Neural cell (in vitro differentiated cells): ENCODE measurements at regions not wholly inside any gene's neighbourhood (a gene's known extent, or its start where the extent isn't known, plus 50 kb on each side); places are given as distances from the start of the nearest gene placed in this dataset.

ENCODE experiments used
- CTCF ChIP-seq: fragments of 450-650 bp; IDR thresholded peaks from 2 replicates; pipeline ENCODE4 v1.5.1; 2014; ENCODE audit warnings: antibody characterized with exemption, mild to moderate bottlenecking, moderate library complexity; ENCODE audit not compliant: poor library complexity, severe bottlenecking
- EP300 ChIP-seq: fragments of 450-650 bp; conservative IDR thresholded peaks from 2 replicates; pipeline ENCODE4 v1.6.1; 2014; ENCODE audit warnings: antibody characterized with exemption, mild to moderate bottlenecking, moderate library complexity; ENCODE audit not compliant: poor library complexity, severe bottlenecking
- EZH2 ChIP-seq: fragments of 200-600, 300-800 bp; shearing (Covaris generic), sonication (generic); IDR thresholded peaks from 2 replicates; pipeline ENCODE4 v1.6.1; 2014; ENCODE audit warnings: antibody characterized with exemption, low read length, borderline replicate concordance, mild to moderate bottlenecking; ENCODE audit not compliant: insufficient read depth, poor library complexity, severe bottlenecking
- MXI1 ChIP-seq: fragments of 450-650 bp; conservative IDR thresholded peaks from 2 replicates; pipeline ENCODE4 v1.6.1; 2014; ENCODE audit warnings: antibody characterized with exemption, mild to moderate bottlenecking; ENCODE audit not compliant: poor library complexity, severe bottlenecking
- POLR2AphosphoS5 ChIP-seq: IDR thresholded peaks from 2 replicates; pipeline ENCODE4 v1.6.1; 2012
- RAD21 ChIP-seq: fragments of 450-650 bp; conservative IDR thresholded peaks from 2 replicates; pipeline ENCODE4 v1.6.1; 2014; ENCODE audit warnings: antibody characterized with exemption, mild to moderate bottlenecking, moderate library complexity
- SMC3 ChIP-seq: fragments of 450-650 bp; conservative IDR thresholded peaks from 2 replicates; pipeline ENCODE4 v1.6.1; 2014; ENCODE audit warnings: antibody characterized with exemption, mild to moderate bottlenecking, moderate library complexity; ENCODE audit not compliant: poor library complexity
- TAF1 ChIP-seq: IDR thresholded peaks from 2 replicates; pipeline ENCODE4 v1.6.1; 2012; ENCODE audit warnings: low read depth
- TF ChIP-seq, protein P1 (sequence below): IDR thresholded peaks from 2 replicates; pipeline ENCODE4 v1.6.1; 2012; ENCODE audit warnings: borderline replicate concordance

GRCh38 chr12:30400349-30400748 lies 295.3 kb downstream of the IPO8 start:
- TF ChIP-seq CTCF (no peak), EP300 (no peak), POLR2AphosphoS5 (no peak), TAF1 (no peak), EZH2 (no peak), SMC3 (no peak), RAD21 (no peak), MXI1 (no peak)
- TF ChIP-seq, protein P1, sequence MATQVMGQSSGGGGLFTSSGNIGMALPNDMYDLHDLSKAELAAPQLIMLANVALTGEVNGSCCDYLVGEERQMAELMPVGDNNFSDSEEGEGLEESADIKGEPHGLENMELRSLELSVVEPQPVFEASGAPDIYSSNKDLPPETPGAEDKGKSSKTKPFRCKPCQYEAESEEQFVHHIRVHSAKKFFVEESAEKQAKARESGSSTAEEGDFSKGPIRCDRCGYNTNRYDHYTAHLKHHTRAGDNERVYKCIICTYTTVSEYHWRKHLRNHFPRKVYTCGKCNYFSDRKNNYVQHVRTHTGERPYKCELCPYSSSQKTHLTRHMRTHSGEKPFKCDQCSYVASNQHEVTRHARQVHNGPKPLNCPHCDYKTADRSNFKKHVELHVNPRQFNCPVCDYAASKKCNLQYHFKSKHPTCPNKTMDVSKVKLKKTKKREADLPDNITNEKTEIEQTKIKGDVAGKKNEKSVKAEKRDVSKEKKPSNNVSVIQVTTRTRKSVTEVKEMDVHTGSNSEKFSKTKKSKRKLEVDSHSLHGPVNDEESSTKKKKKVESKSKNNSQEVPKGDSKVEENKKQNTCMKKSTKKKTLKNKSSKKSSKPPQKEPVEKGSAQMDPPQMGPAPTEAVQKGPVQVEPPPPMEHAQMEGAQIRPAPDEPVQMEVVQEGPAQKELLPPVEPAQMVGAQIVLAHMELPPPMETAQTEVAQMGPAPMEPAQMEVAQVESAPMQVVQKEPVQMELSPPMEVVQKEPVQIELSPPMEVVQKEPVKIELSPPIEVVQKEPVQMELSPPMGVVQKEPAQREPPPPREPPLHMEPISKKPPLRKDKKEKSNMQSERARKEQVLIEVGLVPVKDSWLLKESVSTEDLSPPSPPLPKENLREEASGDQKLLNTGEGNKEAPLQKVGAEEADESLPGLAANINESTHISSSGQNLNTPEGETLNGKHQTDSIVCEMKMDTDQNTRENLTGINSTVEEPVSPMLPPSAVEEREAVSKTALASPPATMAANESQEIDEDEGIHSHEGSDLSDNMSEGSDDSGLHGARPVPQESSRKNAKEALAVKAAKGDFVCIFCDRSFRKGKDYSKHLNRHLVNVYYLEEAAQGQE, result no peak
